ENCODE measurements at regions not wholly inside any gene's neighbourhood (a gene's known extent, or its start where the extent isn't known, plus 50 kb on each side); places are given as distances from the start of the nearest gene placed in this dataset.

- DNase-seq, result no peak
These were observed 760.9 kb downstream of the KCNJ18 start for GRCh38 chr17:22453181-22453580.

- peak; percentile 29 for DNase-seq
These were observed 762.0 kb downstream of the KCNJ18 start for GRCh38 chr17:22454070-22454999.

- no peak for DNase-seq
These were observed 767.1 kb downstream of the KCNJ18 start for GRCh38 chr17:22459331-22459952.

GRCh38 chr17:22459953-22460350, 767.6 kb downstream of the KCNJ18 start:
- no peak for DNase-seq

- DNase-seq, result no peak
These were observed 768.2 kb downstream of the KCNJ18 start for GRCh38 chr17:22460461-22461063.

- DNase-seq, result no peak
These were observed 769.3 kb downstream of the KCNJ18 start for GRCh38 chr17:22461460-22462145.

GRCh38 chr17:22462461-22462860, 770.1 kb downstream of the KCNJ18 start:
- DNase-seq, result no peak

GRCh38 chr17:22463110-22463850, 771.0 kb downstream of the KCNJ18 start:
- DNase-seq, result peak; percentile 23

GRCh38 chr17:22464041-22464440, 771.7 kb downstream of the KCNJ18 start:
- DNase-seq, result no peak

- no peak for DNase-seq
These were observed 775.4 kb downstream of the KCNJ18 start for GRCh38 chr17:22467720-22468119.

GRCh38 chr17:22469101-22469880, 777.0 kb downstream of the KCNJ18 start:
- DNase-seq, result no peak

GRCh38 chr17:22469941-22470340, 777.6 kb downstream of the KCNJ18 start:
- no peak for DNase-seq

GRCh38 chr17:22470411-22471175, 778.3 kb downstream of the KCNJ18 start:
- DNase-seq, result no peak

GRCh38 chr17:22484826-22485225, 792.5 kb downstream of the KCNJ18 start:
- DNase-seq, result no peak

- no peak for DNase-seq
These were observed 798.1 kb downstream of the KCNJ18 start for GRCh38 chr17:22490399-22490798.

GRCh38 chr17:22492331-22492730, 800.0 kb downstream of the KCNJ18 start:
- no peak for DNase-seq

- DNase-seq, result no peak
These were observed 804.1 kb downstream of the KCNJ18 start for GRCh38 chr17:22496450-22496849.

GRCh38 chr17:22503322-22503899, 811.1 kb downstream of the KCNJ18 start:
- no peak for DNase-seq

GRCh38 chr17:22505660-22506059, 813.3 kb downstream of the KCNJ18 start:
- DNase-seq, result no peak

GRCh38 chr17:22506231-22506630, 813.9 kb downstream of the KCNJ18 start:
- no peak for DNase-seq
